Naive thymus-derived CD8-positive, alpha-beta T cell (primary cell): ENCODE measurements at regions not wholly inside any gene's neighbourhood (a gene's known extent, or its start where the extent isn't known, plus 50 kb on each side); places are given as distances from the start of the nearest gene placed in this dataset.
A peak's percentile ranks its signal among the peaks of the same experiment; 100 is the strongest.

ENCODE experiments used
- ATAC-seq, 2 donors: fragments of 150-1000 bp; cut with Tn5 transposase in 1 of 2; sonication (Bioruptor Pico), chemical (Tn5 transposase) in 1 of 2; 1 replicate in 1 of 2; 2 replicates in 1 of 2; pipeline ENCODE4 v1.10.0; 2021; ENCODE audit warnings: mild to moderate bottlenecking in 2 of 2, moderate library complexity in 2 of 2
- POLR2A ChIA-PET: fragments of 350-600 bp; sonication (Branson Sonifier 250); formaldehyde crosslinking; loops from one replicate; lab custom pipeline; 2021; ENCODE audit warnings: antibody characterized with exemption; lab: Charles Lee
- DNase-seq, 10 donors: peaks; one replicate each; pipeline versions ENCODE4 v3.0.0 to v3.0.0-alpha.2; 2020 to 2022
- H3K27ac Mint-ChIP-seq, 10 donors: one replicate each; pipeline ENCODE4 v1.8.0; 2020 to 2022; ENCODE audit warnings: mild to moderate bottlenecking in 10 of 10, mixed read lengths in 10 of 10, moderate library complexity in 4 of 10, inconsistent platforms in 1 of 10
- H3K27me3 Mint-ChIP-seq, 5 donors: one replicate each; pipeline ENCODE4 v1.8.0; 2021 to 2022; ENCODE audit warnings: mixed read lengths in 5 of 5
- H3K36me3 Mint-ChIP-seq, 3 donors: one replicate each; pipeline ENCODE4 v1.8.0; 2020 to 2022; ENCODE audit warnings: mixed read lengths in 3 of 3, mild to moderate bottlenecking in 2 of 3, inconsistent platforms in 1 of 3
- H3K4me1 Mint-ChIP-seq, 4 donors: one replicate each; pipeline ENCODE4 v1.8.0; 2021 to 2022; ENCODE audit warnings: mixed read lengths in 4 of 4
- H3K4me3 Mint-ChIP-seq, 10 donors: one replicate each; pipeline ENCODE4 v1.8.0; 2020 to 2022; ENCODE audit warnings: mild to moderate bottlenecking in 10 of 10, mixed read lengths in 10 of 10, moderate library complexity in 6 of 10, inconsistent platforms in 1 of 10
- H3K9me3 Mint-ChIP-seq, 9 donors: one replicate each; pipeline ENCODE4 v1.8.0; 2020 to 2022; ENCODE audit warnings: mixed read lengths in 9 of 9, mild to moderate bottlenecking in 3 of 9, inconsistent platforms in 1 of 9, moderate library complexity in 1 of 9

- Mint-ChIP-seq H3K36me3 (peaks cover 0 to 4% (median 0%) of the 10 kb centered on the region in 3 donors), H3K9me3 (peaks cover 0 to 9% (median 0%) of the 10 kb centered on the region in 9 donors), H3K4me3 (no peak overlapping the region), H3K27me3 (peaks cover 3 to 44% (median 23%) of the 10 kb centered on the region in 5 donors), H3K4me1 (peaks cover 0 to 7% (median 5%) of the 10 kb centered on the region in 4 donors), H3K27ac (no peak overlapping the region)
- ATAC-seq (no peak), DNase-seq (no peak)
- POLR2A ChIA-PET, result no interaction called here
Observed at GRCh38 chr6:164114051-164114450, 699.5 kb downstream of the QKI start.

DNA sequence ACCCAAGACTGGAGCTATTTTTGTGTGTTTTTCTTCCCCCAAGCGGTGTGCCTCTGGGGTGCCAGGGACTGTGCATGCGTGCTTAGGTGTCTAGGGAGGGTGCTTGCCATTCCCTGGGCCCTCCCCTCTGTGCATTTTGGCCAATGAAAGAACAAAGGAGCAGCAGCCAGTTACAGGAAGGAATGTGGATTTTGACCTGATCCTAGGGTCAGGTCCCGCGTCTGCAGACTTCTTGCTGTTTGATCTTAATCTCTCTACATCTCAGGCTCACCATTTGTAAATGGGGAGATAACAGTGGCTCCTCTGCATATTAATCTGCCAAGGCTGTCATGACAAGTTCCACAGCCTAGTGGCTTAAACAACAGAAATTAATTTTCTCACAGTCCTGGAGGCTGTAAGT, 699.1 kb downstream of the QKI start:
- no peak overlapping the region for H3K4me3 Mint-ChIP-seq
- peaks cover 3 to 48% (median 25%) of the 10 kb centered on the region in 5 donors for H3K27me3 Mint-ChIP-seq
- H3K27ac Mint-ChIP-seq, result no peak overlapping the region
- H3K4me1 Mint-ChIP-seq, result peaks cover 0 to 10% (median 6%) of the 10 kb centered on the region in 4 donors
- H3K9me3 Mint-ChIP-seq, result peaks cover 0 to 9% (median 0%) of the 10 kb centered on the region in 9 donors
- H3K36me3 Mint-ChIP-seq, result peaks cover 0 to 4% (median 0%) of the 10 kb centered on the region in 3 donors
- POLR2A ChIA-PET, result no interaction called here
- DNase-seq, result no peak
- ATAC-seq, result no peak

GRCh38 chr6:164109770-164110140, 695.2 kb downstream of the QKI start:
- peaks cover 0 to 13% (median 6%) of the 10 kb centered on the region in 4 donors for H3K4me1 Mint-ChIP-seq
- H3K27me3 Mint-ChIP-seq, result peaks cover 14 to 44% (median 27%) of the 10 kb centered on the region in 5 donors
- DNase-seq, result no peak
- peaks cover 0 to 12% (median 3%) of the 10 kb centered on the region in 9 donors for H3K9me3 Mint-ChIP-seq
- no peak overlapping the region for H3K4me3 Mint-ChIP-seq
- no peak overlapping the region for H3K27ac Mint-ChIP-seq
- no peak for ATAC-seq
- H3K36me3 Mint-ChIP-seq, result peaks cover 0 to 4% (median 2%) of the 10 kb centered on the region in 3 donors
- POLR2A ChIA-PET, result no interaction called here

DNA sequence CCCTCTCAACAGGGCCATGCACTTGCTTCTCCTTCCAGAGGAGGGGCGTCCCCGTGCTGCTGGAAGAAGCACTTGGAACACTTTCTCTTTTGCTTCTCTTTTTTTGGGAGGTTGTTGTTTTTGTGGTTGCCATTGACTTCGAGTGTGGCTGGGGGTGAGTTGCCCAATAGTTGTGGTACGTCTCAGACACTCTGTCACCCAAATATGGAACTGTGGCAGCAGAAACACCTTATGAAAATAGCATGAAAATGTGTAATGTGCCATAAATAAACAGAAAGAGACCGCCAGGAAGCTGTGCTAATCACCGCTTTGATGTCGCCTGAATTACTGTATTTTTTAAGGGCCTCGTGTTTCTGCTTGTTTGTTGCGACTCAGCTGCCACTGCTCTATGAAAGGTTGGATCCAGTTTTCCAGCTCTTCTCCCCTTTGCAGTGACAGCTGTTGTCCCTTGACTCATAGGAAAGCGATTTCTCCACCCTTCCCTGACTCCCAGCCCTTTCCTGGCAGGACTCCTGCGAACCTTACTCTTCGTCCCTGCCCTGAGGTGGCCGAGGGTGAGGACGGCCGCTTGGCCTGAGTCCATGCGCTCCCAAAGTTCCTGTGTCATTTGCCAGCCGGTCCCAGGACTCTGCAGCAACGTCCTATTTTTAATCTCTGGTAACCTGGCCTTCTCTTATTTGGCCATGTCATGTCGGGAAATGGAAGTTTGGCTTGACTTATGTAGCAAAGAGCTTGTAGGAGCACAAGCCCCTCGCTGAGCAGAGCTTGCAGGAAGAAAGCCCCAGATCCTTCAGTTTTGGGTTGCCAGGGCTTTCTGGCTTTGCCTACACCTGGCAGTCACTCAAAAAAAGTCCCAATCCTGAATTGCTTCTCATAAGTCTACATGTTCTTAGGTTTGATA, 694.6 kb downstream of the QKI start:
- peak overlapping the region in 1 of 10 donors; percentile 11 for H3K4me3 Mint-ChIP-seq
- H3K36me3 Mint-ChIP-seq, result peaks cover 0 to 4% (median 2%) of the 10 kb centered on the region in 3 donors
- peaks cover 0 to 13% (median 6%) of the 10 kb centered on the region in 4 donors for H3K4me1 Mint-ChIP-seq
- POLR2A ChIA-PET, result no interaction called here
- peaks cover 11 to 44% (median 26%) of the 10 kb centered on the region in 5 donors for H3K27me3 Mint-ChIP-seq
- H3K27ac Mint-ChIP-seq, result no peak overlapping the region
- H3K9me3 Mint-ChIP-seq, result peaks cover 0 to 12% (median 3%) of the 10 kb centered on the region in 9 donors
- DNase-seq (no peak), ATAC-seq (no peak)

- POLR2A ChIA-PET, result no interaction called here
- ATAC-seq, result no peak
- no peak overlapping the region for H3K27ac Mint-ChIP-seq
- H3K4me3 Mint-ChIP-seq, result no peak overlapping the region
- peaks cover 11 to 44% (median 25%) of the 10 kb centered on the region in 5 donors for H3K27me3 Mint-ChIP-seq
- peaks cover 0 to 12% (median 3%) of the 10 kb centered on the region in 9 donors for H3K9me3 Mint-ChIP-seq
- H3K36me3 Mint-ChIP-seq, result peaks cover 0 to 2% (median 2%) of the 10 kb centered on the region in 3 donors
- H3K4me1 Mint-ChIP-seq, result peaks cover 0 to 13% (median 6%) of the 10 kb centered on the region in 4 donors
- no peak for DNase-seq
Observed at GRCh38 chr6:164108092-164108491, 693.6 kb downstream of the QKI start.

DNA sequence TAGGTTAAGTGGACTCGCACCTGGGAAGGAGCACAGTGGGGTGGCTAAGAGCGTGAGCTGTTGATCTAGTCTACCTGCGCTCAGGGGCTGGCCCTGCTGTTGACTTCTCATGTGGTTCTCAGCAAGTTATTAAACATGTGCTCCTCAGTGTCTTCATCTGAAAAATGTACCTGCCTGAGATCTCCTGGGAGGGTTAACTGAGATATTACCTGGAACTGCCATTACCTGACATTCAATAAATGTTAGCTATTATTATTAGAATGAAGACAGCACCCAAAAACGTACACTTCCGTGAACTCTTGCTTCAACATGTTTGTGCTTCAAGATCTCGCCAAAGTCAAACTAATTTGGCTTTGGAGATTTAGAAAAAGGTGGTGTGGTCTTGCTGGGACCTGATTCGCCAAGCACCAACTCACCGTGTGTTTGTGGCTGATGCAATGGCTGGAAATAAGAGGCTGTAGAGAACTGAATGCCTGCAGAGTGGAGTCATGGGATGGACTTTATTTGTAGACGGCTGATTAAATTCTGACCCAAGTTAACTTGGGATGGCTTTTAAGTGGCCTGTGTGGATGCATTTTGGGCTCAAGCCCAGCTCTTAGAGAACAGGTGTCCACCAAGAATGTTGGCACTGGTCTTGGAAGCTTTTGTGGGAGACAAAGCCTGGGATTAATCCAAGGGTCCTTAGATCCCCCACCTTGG, 692.9 kb downstream of the QKI start:
- Mint-ChIP-seq H3K4me3 (no peak overlapping the region), H3K27me3 (peaks cover 11 to 49% (median 24%) of the 10 kb centered on the region in 5 donors), H3K36me3 (peaks cover 0 to 2% (median 0%) of the 10 kb centered on the region in 3 donors), H3K4me1 (peaks cover 0 to 13% (median 6%) of the 10 kb centered on the region in 4 donors), H3K9me3 (peaks cover 0 to 12% (median 3%) of the 10 kb centered on the region in 9 donors), H3K27ac (no peak overlapping the region)
- POLR2A ChIA-PET, result no interaction called here
- no peak for DNase-seq
- no peak for ATAC-seq

- POLR2A ChIA-PET, result no interaction called here
- Mint-ChIP-seq H3K9me3 (peaks cover 0 to 12% (median 0%) of the 10 kb centered on the region in 9 donors), H3K27me3 (peaks cover 12 to 49% (median 23%) of the 10 kb centered on the region in 5 donors), H3K4me3 (no peak overlapping the region), H3K27ac (no peak overlapping the region), H3K36me3 (peaks cover 0 to 5% (median 0%) of the 10 kb centered on the region in 3 donors), H3K4me1 (peaks cover 0 to 13% (median 6%) of the 10 kb centered on the region in 4 donors)
- no peak for DNase-seq
- no peak for ATAC-seq
Observed at GRCh38 chr6:164106345-164106769, 691.8 kb downstream of the QKI start.

- H3K4me3 Mint-ChIP-seq, result no peak overlapping the region
- DNase-seq, result no peak
- H3K27ac Mint-ChIP-seq, result no peak overlapping the region
- H3K27me3 Mint-ChIP-seq, result peaks cover 12 to 43% (median 21%) of the 10 kb centered on the region in 5 donors
- peaks cover 0 to 13% (median 6%) of the 10 kb centered on the region in 4 donors for H3K4me1 Mint-ChIP-seq
- POLR2A ChIA-PET, result no interaction called here
- H3K9me3 Mint-ChIP-seq, result peaks cover 0 to 12% (median 0%) of the 10 kb centered on the region in 9 donors
- H3K36me3 Mint-ChIP-seq, result peaks cover 0 to 5% (median 0%) of the 10 kb centered on the region in 3 donors
- no peak for ATAC-seq
Observed at GRCh38 chr6:164105705-164106104, 691.2 kb downstream of the QKI start.

GRCh38 chr6:164104432-164104831, 689.9 kb downstream of the QKI start:
- POLR2A ChIA-PET, result no interaction called here
- H3K27ac Mint-ChIP-seq, result no peak overlapping the region
- H3K4me3 Mint-ChIP-seq, result no peak overlapping the region
- DNase-seq (no peak), ATAC-seq (no peak)
- H3K4me1 Mint-ChIP-seq, result peaks cover 0 to 11% (median 5%) of the 10 kb centered on the region in 4 donors
- peaks cover 0 to 8% (median 0%) of the 10 kb centered on the region in 9 donors for H3K9me3 Mint-ChIP-seq
- peaks cover 9 to 31% (median 15%) of the 10 kb centered on the region in 5 donors for H3K27me3 Mint-ChIP-seq
- H3K36me3 Mint-ChIP-seq, result peaks cover 0 to 5% (median 0%) of the 10 kb centered on the region in 3 donors

DNA sequence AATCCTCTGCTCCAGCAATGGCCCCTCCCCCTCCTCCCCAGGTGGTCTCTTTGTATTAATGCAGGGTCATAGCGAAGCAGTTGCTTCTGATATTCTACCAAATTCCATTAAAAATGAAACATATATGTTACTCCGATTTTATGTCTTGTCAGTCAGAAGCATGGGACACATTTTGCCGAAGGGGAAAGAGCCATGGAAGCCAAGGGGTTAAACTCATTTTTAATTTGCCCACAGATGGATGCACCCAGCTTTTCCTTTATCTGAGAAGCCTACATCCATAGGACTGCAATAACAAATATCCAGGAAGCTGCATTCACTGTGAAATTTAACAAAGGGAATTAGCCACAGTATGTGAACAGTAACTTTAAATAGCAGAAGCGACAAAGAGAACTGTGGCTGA, 688.2 kb downstream of the QKI start:
- peaks cover 7 to 19% (median 10%) of the 10 kb centered on the region in 5 donors for H3K27me3 Mint-ChIP-seq
- ATAC-seq (no peak), DNase-seq (no peak)
- H3K4me1 Mint-ChIP-seq, result peaks cover 0 to 2% (median 0%) of the 10 kb centered on the region in 4 donors
- H3K36me3 Mint-ChIP-seq, result peaks cover 0 to 3% (median 0%) of the 10 kb centered on the region in 3 donors
- H3K27ac Mint-ChIP-seq, result no peak overlapping the region
- H3K4me3 Mint-ChIP-seq, result no peak overlapping the region
- H3K9me3 Mint-ChIP-seq, result peaks cover 0 to 6% (median 0%) of the 10 kb centered on the region in 9 donors
- POLR2A ChIA-PET, result no interaction called here

DNA sequence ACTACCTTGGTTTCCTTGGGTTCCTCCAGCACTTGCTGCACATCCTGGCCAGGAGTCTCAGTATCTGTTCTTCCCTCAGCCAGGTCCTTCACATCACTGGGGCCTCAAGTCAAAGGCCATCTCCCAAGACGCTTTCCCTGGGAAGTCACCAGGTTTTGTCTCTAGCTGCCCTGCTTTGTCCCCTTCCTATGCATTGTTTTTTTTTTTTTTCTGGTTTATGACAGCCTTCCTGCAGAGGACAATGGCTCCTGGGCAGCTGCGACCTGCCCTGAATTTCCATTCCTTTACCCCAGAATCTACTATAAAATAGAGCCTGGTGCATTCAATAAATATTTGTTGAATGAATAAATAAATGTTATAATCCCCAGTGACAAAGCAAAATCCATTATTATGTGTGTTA, 687.3 kb downstream of the QKI start:
- POLR2A ChIA-PET, result no interaction called here
- peaks cover 0 to 3% (median 0%) of the 10 kb centered on the region in 3 donors for H3K36me3 Mint-ChIP-seq
- H3K4me1 Mint-ChIP-seq, result peaks cover 0 to 2% (median 0%) of the 10 kb centered on the region in 4 donors
- no peak overlapping the region for H3K4me3 Mint-ChIP-seq
- ATAC-seq (no peak), DNase-seq (no peak)
- H3K9me3 Mint-ChIP-seq, result peaks cover 0 to 3% (median 0%) of the 10 kb centered on the region in 9 donors
- H3K27ac Mint-ChIP-seq, result no peak overlapping the region
- H3K27me3 Mint-ChIP-seq, result peaks cover 5 to 17% (median 8%) of the 10 kb centered on the region in 5 donors

DNA sequence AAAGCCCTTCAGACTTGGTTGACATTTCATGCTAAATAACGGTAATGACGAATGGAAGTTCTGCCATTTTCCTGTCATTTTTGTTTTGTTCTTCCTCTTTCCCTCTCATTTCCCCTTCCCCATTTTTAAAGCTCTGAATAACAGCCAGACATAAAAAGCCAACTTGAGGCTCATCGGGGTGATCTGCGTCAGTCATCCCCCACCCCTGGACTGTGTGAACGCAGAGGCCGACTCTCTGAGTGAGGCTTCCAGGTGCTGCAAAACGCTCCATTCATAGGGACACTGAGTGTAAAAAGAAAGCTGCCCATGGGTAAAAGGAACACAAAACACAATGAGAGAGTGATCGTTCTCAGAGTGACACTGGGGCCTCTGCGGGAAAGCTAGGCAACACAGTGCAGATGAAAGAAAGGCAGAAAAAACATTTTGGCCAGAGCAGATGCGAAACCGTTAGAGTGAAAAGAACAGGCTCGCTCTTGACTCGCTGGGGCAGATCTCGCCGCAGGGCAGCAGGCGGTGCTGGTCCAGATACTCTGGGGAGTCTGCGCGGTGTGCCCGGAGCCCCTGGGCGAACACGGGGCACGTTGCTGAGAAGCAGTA, 684.8 kb downstream of the QKI start:
- POLR2A ChIA-PET, result no interaction called here
- H3K9me3 Mint-ChIP-seq, result peaks cover 0 to 3% (median 0%) of the 10 kb centered on the region in 9 donors
- peaks cover 4 to 17% (median 8%) of the 10 kb centered on the region in 5 donors for H3K27me3 Mint-ChIP-seq
- no peak for ATAC-seq
- H3K36me3 Mint-ChIP-seq, result peaks cover 0 to 3% (median 0%) of the 10 kb centered on the region in 3 donors
- peaks cover 0 to 2% (median 0%) of the 10 kb centered on the region in 4 donors for H3K4me1 Mint-ChIP-seq
- H3K4me3 Mint-ChIP-seq, result no peak overlapping the region
- no peak overlapping the region for H3K27ac Mint-ChIP-seq
- DNase-seq, result no peak
